ENCODE measurements at regions not wholly inside any gene's neighbourhood (a gene's known extent, or its start where the extent isn't known, plus 50 kb on each side); places are given as distances from the start of the nearest gene placed in this dataset.

GRCh38 chr7:17546592-17546991 is 248.1 kb downstream of the AHR start:
- no peak overlapping the region for H3K27ac ChIP-seq (ENCODE audit: low read length)
- H3K4me1 ChIP-seq (ENCODE audit: low read length) = no peaks in the 10 kb centered on the region; the same call in 1 of the 2 replicates
- H4K20me1 ChIP-seq (ENCODE audit: insufficient read depth, low read length) = no peaks in the 10 kb centered on the region
- no peak overlapping the region for H3K9ac ChIP-seq (ENCODE audit: low read length)
- H3K27me3 ChIP-seq (ENCODE audit: low read depth, low read length) = no peaks in the 10 kb centered on the region
- no peaks in the 10 kb centered on the region for H3K9me3 ChIP-seq (ENCODE audit: insufficient read depth, low read length)
- H3K4me2 ChIP-seq (ENCODE audit: low read length) = no peak overlapping the region
- H2AFZ ChIP-seq (ENCODE audit: low read depth, low read length) = no peak overlapping the region
- H3K4me3 ChIP-seq (ENCODE audit: low read length) = no peak overlapping the region
- no peak for TF ChIP-seq CTCF (IDR thresholded peaks at IDR 0.05; ENCODE audit: low read depth, low read length)
- TF ChIP-seq EZH2phosphoT487 (IDR thresholded peaks at IDR 0.05; ENCODE audit: low read depth) = no peak
- H3K79me2 ChIP-seq (ENCODE audit: low read length) = no peaks in the 10 kb centered on the region
- H3K36me3 ChIP-seq (replicated peaks; ENCODE audit: low read depth, low read length) = no peaks in the 10 kb centered on the region

- H3K9me3 ChIP-seq (ENCODE audit: insufficient read depth, low read length) = no peaks in the 10 kb centered on the region
- no peak overlapping the region for H3K27ac ChIP-seq (ENCODE audit: low read length)
- no peaks in the 10 kb centered on the region for H3K27me3 ChIP-seq (ENCODE audit: low read depth, low read length)
- no peak overlapping the region for H2AFZ ChIP-seq (ENCODE audit: low read depth, low read length)
- H3K36me3 ChIP-seq (replicated peaks; ENCODE audit: low read depth, low read length) = no peaks in the 10 kb centered on the region
- H3K4me1 ChIP-seq (ENCODE audit: low read length) = no peaks in the 10 kb centered on the region; the same call in 1 of the 2 replicates
- no peak for TF ChIP-seq EZH2phosphoT487 (IDR thresholded peaks at IDR 0.05; ENCODE audit: low read depth)
- no peak for TF ChIP-seq CTCF (IDR thresholded peaks at IDR 0.05; ENCODE audit: low read depth, low read length)
- no peak overlapping the region for H3K4me2 ChIP-seq (ENCODE audit: low read length)
- no peak overlapping the region for H3K4me3 ChIP-seq (ENCODE audit: low read length)
- no peaks in the 10 kb centered on the region for H4K20me1 ChIP-seq (ENCODE audit: insufficient read depth, low read length)
- no peaks in the 10 kb centered on the region for H3K79me2 ChIP-seq (ENCODE audit: low read length)
- no peak overlapping the region for H3K9ac ChIP-seq (ENCODE audit: low read length)
These were observed 249.7 kb downstream of the AHR start for GRCh38 chr7:17548014-17548653.

- TF ChIP-seq CTCF (IDR thresholded peaks at IDR 0.05; ENCODE audit: low read depth, low read length) = no peak
- TF ChIP-seq EZH2phosphoT487 (IDR thresholded peaks at IDR 0.05; ENCODE audit: low read depth) = no peak
- no peak overlapping the region for H3K4me3 ChIP-seq (ENCODE audit: low read length)
These were observed 251.0 kb downstream of the AHR start for GRCh38 chr7:17549406-17549805.

GRCh38 chr7:17552373-17552772 is 253.9 kb downstream of the AHR start:
- no peak overlapping the region for H3K27ac ChIP-seq (ENCODE audit: low read length)
- H3K9ac ChIP-seq (ENCODE audit: low read length) = no peak overlapping the region
- TF ChIP-seq EZH2phosphoT487 (IDR thresholded peaks at IDR 0.05; ENCODE audit: low read depth) (no peak), CTCF (IDR thresholded peaks at IDR 0.05; ENCODE audit: low read depth, low read length) (no peak)
- no peak overlapping the region for H3K4me3 ChIP-seq (ENCODE audit: low read length)
- no peak overlapping the region for H3K4me2 ChIP-seq (ENCODE audit: low read length)
- no peaks in the 10 kb centered on the region for H3K4me1 ChIP-seq (ENCODE audit: low read length)
- no peaks in the 10 kb centered on the region for H3K36me3 ChIP-seq (replicated peaks; ENCODE audit: low read depth, low read length)
- H3K79me2 ChIP-seq (ENCODE audit: low read length) = no peaks in the 10 kb centered on the region
- H3K27me3 ChIP-seq (ENCODE audit: low read depth, low read length) = no peaks in the 10 kb centered on the region
- H4K20me1 ChIP-seq (ENCODE audit: insufficient read depth, low read length) = no peaks in the 10 kb centered on the region
- H2AFZ ChIP-seq (ENCODE audit: low read depth, low read length) = no peak overlapping the region
- H3K9me3 ChIP-seq (ENCODE audit: insufficient read depth, low read length) = no peaks in the 10 kb centered on the region

More at GRCh38 chr7:17549406-17549805, 251.0 kb downstream of the AHR start:
- H3K9ac ChIP-seq (ENCODE audit: low read length) = no peak overlapping the region
- no peak overlapping the region for H2AFZ ChIP-seq (ENCODE audit: low read depth, low read length)
- H3K27me3 ChIP-seq (ENCODE audit: low read depth, low read length) = no peaks in the 10 kb centered on the region
- no peaks in the 10 kb centered on the region for H4K20me1 ChIP-seq (ENCODE audit: insufficient read depth, low read length)
- no peak overlapping the region for H3K27ac ChIP-seq (ENCODE audit: low read length)
- H3K9me3 ChIP-seq (ENCODE audit: insufficient read depth, low read length) = no peaks in the 10 kb centered on the region
- H3K36me3 ChIP-seq (replicated peaks; ENCODE audit: low read depth, low read length) = no peaks in the 10 kb centered on the region
- H3K4me1 ChIP-seq (ENCODE audit: low read length) = no peaks in the 10 kb centered on the region; the same call in 1 of the 2 replicates
- no peak overlapping the region for H3K4me2 ChIP-seq (ENCODE audit: low read length)
- no peaks in the 10 kb centered on the region for H3K79me2 ChIP-seq (ENCODE audit: low read length)
